HG02759 (cell line): ENCODE measurements at regions not wholly inside any gene's neighbourhood (a gene's known extent, or its start where the extent isn't known, plus 50 kb on each side); places are given as distances from the start of the nearest gene placed in this dataset.

ENCODE experiments used
- ATAC-seq: cut with Tn5 transposase; IDR thresholded peaks from one replicate; pipeline ENCODE4 v1.9.1; 2021; ENCODE audit warnings: mild to moderate bottlenecking, moderate library complexity; ENCODE audit not compliant: unreplicated experiment

DNA sequence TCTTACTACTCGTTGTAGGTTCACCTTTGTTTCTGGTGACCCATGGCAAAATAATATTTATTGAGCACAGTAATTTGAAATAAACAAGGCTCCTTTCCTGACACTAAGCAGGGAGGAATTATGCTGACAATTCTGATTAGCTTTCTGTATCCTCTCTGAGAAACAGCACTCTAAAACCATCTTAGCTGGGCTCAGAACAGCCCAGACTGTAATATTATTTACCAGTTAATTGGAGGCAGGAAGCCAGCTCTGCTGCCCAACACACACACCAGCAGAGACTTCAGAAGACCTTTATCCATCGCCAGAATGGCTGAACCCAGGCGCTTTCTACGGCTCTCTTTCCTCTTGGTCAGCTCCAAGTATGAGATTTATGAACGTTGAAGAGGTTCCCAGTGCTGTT is 77.6 kb upstream of the FMN2 start:
- no peak for ATAC-seq

DNA sequence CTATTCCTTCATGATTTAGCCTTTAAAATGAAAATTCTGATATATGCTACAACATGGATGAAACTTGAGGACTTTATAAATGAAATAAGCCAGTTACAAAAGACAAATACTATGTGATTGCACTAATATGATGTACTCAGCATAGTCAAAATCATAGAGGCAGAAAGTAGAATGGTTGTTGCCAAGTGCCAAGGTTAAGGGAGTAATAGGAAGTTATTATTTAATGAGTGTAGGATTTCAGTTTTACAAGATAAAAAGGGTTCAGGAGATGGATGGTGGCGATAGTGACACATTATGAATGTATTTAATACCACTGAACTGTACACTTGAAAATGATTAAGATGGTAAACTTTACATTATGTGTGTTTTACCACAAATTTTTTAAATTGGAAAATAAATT is 73.1 kb upstream of the FMN2 start:
- ATAC-seq = no peak

DNA sequence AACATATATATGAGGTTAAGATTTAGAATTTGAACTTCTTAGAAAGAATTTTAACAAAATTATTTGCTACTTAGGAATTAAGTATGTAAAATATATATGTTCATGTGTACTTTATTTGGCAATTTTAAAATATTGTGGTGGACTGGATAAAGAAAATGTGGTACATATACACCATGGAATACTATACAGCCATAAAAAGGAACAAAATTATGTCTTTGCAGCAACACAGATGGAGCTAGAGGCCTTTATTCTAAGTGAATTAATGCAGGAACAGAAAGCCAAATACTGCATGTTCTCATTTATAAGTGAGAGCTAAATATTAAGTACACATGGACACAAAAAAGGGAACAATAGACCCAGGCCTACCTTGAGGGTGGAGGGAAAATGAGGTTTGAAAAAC is 72.2 kb upstream of the FMN2 start:
- no peak for ATAC-seq

DNA sequence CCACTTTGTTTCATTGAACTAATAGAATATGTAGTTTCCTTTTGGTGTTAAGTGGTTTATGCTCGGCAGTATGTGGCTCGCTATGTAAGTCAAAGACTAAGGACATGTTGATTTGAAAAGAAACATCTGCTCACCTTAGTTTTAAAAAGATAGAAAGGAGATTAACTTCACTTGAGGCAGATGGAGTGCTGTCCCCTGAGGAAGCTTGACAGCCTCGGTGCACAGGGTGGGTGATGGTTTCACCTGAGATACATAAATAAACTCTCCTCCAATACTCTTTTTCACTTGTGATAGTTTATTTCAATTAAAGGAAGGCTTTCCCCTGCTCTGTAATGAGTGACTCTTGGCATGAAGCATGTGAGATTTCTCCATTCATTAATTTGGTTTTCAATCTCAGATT is 70.8 kb upstream of the FMN2 start:
- no peak for ATAC-seq

DNA sequence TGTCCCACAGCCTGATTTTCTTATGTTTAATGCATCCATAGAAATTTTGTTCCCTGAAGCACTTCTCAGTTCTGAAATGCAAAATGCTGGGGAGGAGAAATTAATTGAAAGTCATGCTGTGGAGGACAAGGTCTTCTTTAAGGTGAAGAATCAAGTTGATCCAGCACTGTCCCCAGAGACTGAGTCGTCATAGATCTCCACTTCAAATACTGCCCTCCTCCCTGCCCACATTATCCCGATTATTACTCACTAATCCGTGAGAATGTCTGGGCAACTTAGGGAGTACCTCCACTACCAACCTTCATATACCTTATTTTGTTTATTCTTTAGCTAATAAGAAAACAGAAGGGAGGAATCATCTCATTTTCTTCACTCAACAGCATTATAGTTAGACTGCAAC is 70.0 kb upstream of the FMN2 start:
- no peak for ATAC-seq

DNA sequence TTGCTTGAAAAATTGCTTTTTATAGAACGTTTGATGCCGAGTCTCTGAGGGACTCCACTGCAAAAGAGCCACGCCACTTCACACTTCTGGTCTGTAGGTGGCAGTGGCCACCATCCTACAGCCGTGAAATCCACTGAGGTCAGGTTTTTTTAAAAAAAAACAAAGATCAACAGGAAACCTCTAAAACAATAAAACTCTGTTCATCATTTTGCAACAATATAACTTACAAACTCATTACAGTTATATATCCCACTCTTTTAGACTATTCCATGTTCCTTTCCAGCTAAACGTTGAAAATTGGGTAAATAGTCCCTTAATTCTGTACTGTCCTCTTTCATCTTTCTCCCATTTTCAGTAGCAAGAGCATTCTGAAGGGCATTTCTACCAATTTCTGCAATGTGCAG is 64.6 kb upstream of the FMN2 start:
- peak; percentile 89 for ATAC-seq

DNA sequence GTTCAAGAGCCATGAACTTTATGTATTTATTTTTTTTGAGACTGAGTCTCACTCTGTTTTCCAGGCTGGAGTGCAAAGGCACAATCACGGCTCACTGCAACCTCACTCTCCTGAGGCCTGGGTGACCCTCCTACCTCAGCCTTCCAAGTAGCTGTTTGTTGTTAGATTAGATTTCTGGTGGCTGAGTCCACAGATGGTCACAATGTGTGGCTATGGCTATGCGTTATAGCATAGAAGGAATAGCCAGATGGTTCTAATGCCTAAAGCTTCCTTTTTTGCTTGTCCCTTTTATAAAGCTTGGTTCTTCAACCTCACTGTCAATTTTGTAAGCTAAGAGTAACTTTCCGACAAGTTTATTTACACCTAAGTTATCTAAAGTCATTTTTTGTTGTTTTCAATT is 62.3 kb upstream of the FMN2 start:
- ATAC-seq = no peak

DNA sequence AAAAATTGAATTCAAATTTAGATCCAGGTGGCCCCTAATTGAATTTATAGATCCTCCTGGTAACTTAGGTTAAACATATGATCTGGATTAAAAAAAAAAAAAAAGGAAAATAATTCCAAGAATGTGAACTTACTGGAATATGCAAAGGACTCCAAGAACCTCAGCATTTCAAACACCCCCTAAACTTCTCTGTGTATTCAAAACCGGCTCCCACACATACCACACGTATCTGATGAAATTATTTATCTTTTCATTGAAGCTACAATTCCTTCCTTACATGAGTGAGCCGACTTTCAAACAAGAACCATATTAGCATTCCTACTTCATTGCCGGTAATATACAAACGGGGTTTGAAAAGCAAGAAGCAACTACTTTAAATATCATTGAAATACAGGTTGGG is 61.4 kb upstream of the FMN2 start:
- no peak for ATAC-seq

DNA sequence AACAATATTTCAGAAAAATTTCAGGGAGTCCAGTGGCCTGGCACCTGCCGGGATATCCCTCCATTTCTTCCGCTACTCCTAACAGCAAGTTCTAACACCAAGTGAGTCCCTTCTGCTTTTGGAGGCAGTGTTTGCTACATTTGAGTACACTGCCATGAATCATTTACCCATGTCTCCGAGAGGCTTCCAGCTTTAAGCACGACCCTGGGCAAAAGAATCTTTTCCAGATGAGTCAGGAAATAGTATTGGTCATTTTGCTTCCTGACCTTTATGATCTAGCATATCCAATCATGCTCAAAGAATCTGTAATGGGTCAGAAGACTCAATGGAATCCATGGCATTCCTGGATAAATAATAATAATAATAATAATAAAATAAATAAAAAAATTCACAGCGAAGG is 60.7 kb upstream of the FMN2 start:
- ATAC-seq = no peak

DNA sequence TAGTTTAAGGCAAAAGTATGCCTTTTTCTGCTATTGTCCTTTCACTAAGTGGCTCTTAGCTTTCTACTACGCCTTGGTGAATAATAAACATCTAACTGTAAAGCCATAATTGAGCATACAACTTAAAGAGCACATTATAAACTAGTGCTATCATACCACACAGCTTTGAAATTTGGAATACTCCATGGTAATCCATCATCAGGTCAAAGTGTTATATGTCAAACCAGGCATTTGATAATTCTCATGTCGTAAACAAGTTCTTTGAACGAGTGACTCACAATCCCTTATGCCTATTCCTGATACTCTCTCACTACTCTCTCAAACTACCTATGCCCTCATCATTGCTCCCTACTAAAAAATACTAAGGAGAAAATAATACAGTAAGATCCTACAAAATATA is 60.3 kb upstream of the FMN2 start:
- ATAC-seq = no peak

DNA sequence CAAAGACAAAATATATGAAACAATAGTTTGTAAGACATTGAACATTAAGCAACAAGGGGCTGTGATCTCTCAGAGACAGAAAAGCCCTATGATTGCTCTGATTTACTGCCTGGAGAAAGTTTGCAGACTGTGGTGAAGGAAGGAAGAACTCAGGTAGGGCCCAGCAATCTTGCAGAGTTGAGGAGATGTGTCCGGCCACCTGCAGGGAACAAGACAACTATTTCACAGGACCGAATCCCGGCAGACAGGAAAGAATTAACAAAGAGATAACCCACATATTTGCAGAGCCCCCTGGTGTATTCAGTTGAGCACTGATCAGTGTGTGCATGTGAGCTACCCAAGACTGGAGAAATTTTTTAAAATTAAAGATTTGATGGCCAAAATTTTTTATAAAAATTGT is 58.3 kb upstream of the FMN2 start:
- no peak for ATAC-seq

DNA sequence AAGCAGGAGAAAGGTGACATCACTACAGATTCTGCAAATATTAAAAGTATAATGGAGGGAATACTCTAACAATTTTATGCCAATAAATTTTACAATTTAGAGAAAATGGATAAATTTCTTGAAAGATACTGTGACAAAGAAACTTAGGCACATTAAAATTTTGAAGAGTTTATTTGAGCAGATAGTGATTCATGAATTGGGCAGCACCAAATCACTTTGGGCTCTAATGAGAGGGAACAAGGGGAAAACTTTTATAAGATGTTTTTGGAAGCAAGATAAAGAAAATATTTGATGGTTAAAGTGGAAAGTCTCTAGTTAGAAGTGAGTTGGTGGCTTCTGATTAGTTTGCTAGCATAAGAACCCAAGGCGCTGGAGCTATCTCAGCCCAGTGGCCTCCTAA is 55.2 kb upstream of the FMN2 start:
- no peak for ATAC-seq
